ENCODE measurements at regions not wholly inside any gene's neighbourhood (a gene's known extent, or its start where the extent isn't known, plus 50 kb on each side); places are given as distances from the start of the nearest gene placed in this dataset.

DNA sequence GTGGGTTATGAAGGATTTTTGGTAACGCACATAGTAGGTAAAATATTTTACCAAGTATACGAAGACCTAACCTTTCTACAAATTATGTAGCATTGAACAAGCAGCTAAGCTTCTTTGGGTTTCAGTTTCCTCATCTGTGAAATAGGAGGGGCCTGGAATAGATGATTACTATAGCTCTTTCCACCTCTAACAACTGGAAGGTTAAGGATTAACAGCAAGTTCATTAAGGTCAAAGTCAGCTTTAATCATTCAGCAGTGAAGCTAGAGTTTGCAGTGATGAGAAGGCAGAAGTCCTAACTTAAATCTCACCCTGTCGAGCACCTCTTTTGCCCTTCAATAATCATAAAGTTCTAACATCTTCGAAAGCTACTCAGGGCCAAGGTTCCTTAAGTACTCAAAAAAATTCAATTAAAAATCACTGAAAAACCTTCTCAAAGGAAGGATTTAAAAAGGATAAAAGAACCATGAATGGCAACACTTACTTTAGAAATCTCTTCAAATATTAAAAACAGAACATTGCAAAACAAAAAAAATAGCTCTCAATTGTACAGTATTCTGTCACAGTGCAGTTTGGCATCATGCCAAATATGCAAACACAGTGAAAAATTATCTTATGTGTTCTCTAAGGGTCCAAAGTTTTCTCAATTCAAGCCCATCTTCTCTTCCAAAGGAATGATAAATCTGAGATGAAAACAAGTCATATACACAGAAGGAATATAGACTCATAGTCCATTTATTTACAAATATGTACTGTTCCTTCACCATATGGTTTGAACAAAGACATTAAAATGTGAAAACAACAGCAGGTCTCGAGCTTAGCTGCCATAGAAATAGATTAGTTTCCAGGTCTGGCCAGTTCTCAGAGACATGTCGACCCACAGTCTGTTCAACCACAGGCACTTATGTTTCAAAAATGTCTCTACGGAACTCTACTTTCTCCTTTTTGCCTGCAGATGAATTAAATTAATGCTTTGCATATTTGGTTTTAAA, 152.0 kb upstream of the SLC13A1 start:
- Histone ChIP-seq H3K9me3 (ENCODE audit: control insufficient read depth, low read length) (peaks cover 4% of the 10 kb centered on the region), H3K27ac (ENCODE audit: low read depth, low read length) (no peak overlapping the region), H3K36me3 (ENCODE audit: control insufficient read depth, insufficient read depth, low read length) (no peaks in the 10 kb centered on the region), H3K4me1 (ENCODE audit: control insufficient read depth, insufficient read depth, low read length) (no peaks in the 10 kb centered on the region), H3K27me3 (ENCODE audit: control insufficient read depth, insufficient read depth, low read length, poor library complexity, severe bottlenecking) (no peaks in the 10 kb centered on the region), H3K9ac (ENCODE audit: extremely low read depth, low read length, poor library complexity, severe bottlenecking) (no peak overlapping the region), H3K4me3 (ENCODE audit: low read length) (no peak overlapping the region)
- Mint-ChIP-seq H3K4me1 (no peaks in the 10 kb centered on the region), H3K9me3 (no peaks in the 10 kb centered on the region), H3K27ac (no peak overlapping the region), H3K27me3 (ENCODE audit: insufficient read depth) (no peaks in the 10 kb centered on the region), H3K4me3 (no peak overlapping the region), H3K36me3 (ENCODE audit: low read depth) (no peaks in the 10 kb centered on the region)
- TF ChIP-seq CTCF (conservative IDR thresholded peaks at IDR 0.05): no peak
- no peak for DNase-seq
- 91 to 97% methylated on average over 5 to 7 of the region's 7 CpGs for WGBS, 2 experiments (ENCODE audit: insufficient coverage in 1 of 2, insufficient read length in 1 of 2)

DNA sequence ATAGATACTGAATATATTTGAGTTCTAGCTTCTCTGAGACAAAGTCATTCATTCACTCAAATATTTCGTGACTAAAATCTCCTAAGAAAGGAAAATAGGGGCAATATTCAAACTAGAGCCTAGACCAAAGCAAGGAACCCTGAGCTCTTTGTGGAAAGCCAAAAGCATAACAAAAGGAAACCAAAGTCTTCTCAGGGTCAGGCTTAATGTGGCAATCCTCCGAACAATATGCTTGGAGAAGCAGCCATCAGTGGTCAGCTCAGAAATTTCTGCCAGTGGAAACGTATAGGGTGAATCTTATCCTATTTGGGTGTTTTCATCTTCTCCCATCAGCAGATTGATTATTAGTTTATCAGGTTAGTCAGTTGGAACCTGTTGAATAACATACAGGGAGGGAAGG, 151.3 kb upstream of the SLC13A1 start:
- Mint-ChIP-seq H3K4me3 (no peak overlapping the region), H3K4me1 (no peaks in the 10 kb centered on the region), H3K9me3 (no peaks in the 10 kb centered on the region), H3K27me3 (ENCODE audit: insufficient read depth) (no peaks in the 10 kb centered on the region), H3K36me3 (ENCODE audit: low read depth) (no peaks in the 10 kb centered on the region), H3K27ac (no peak overlapping the region)
- H3K9me3 ChIP-seq (ENCODE audit: control insufficient read depth, low read length): peaks cover 4% of the 10 kb centered on the region
- H3K27me3 ChIP-seq (ENCODE audit: control insufficient read depth, insufficient read depth, low read length, poor library complexity, severe bottlenecking): no peaks in the 10 kb centered on the region
- no peak overlapping the region for H3K27ac ChIP-seq (ENCODE audit: low read depth, low read length)
- no peak for TF ChIP-seq CTCF (conservative IDR thresholded peaks at IDR 0.05)
- no peak for DNase-seq
- H3K4me1 ChIP-seq (ENCODE audit: control insufficient read depth, insufficient read depth, low read length): no peaks in the 10 kb centered on the region
- H3K9ac ChIP-seq (ENCODE audit: extremely low read depth, low read length, poor library complexity, severe bottlenecking): no peak overlapping the region
- WGBS, 2 experiments (ENCODE audit: insufficient coverage in 1 of 2, insufficient read length in 1 of 2): 87 to 100% methylated on average over 1 to 3 of the region's 3 CpGs
- H3K36me3 ChIP-seq (ENCODE audit: control insufficient read depth, insufficient read depth, low read length): no peaks in the 10 kb centered on the region
- no peak overlapping the region for H3K4me3 ChIP-seq (ENCODE audit: low read length)

- H3K9me3 ChIP-seq (ENCODE audit: control insufficient read depth, low read length): no peaks in the 10 kb centered on the region
- Mint-ChIP-seq H3K4me1 (no peaks in the 10 kb centered on the region), H3K9me3 (no peaks in the 10 kb centered on the region), H3K4me3 (no peak overlapping the region), H3K36me3 (ENCODE audit: low read depth) (no peaks in the 10 kb centered on the region), H3K27me3 (ENCODE audit: insufficient read depth) (no peaks in the 10 kb centered on the region), H3K27ac (no peak overlapping the region)
- 93 to 100% methylated on average over 1 of the region's 1 CpG for WGBS, 2 experiments (ENCODE audit: insufficient coverage in 1 of 2, insufficient read length in 1 of 2)
- H3K4me1 ChIP-seq (ENCODE audit: control insufficient read depth, insufficient read depth, low read length): no peaks in the 10 kb centered on the region
- H3K4me3 ChIP-seq (ENCODE audit: low read length): no peak overlapping the region
- no peak for DNase-seq
- no peak overlapping the region for H3K9ac ChIP-seq (ENCODE audit: extremely low read depth, low read length, poor library complexity, severe bottlenecking)
- H3K27ac ChIP-seq (ENCODE audit: low read depth, low read length): no peak overlapping the region
- no peak for TF ChIP-seq CTCF (conservative IDR thresholded peaks at IDR 0.05)
- H3K27me3 ChIP-seq (ENCODE audit: control insufficient read depth, insufficient read depth, low read length, poor library complexity, severe bottlenecking): no peaks in the 10 kb centered on the region
- no peaks in the 10 kb centered on the region for H3K36me3 ChIP-seq (ENCODE audit: control insufficient read depth, insufficient read depth, low read length)
Observed at GRCh38 chr7:123348690-123349089, 148.9 kb upstream of the SLC13A1 start.

Data from endodermal cell (in vitro differentiated cells).